Fibroblast of skin of left quadriceps (primary cell): ENCODE measurements at regions not wholly inside any gene's neighbourhood (a gene's known extent, or its start where the extent isn't known, plus 50 kb on each side); places are given as distances from the start of the nearest gene placed in this dataset.
"Not testable (repeated sequence)": the region's sequence is repeated elsewhere in the genome, so short reads cannot be mapped to it uniquely, and the experiment has no call there.

Source experiments
- DNase-seq, 2 experiments: peaks; one replicate each; pipeline ENCODE4 v3.0.0-alpha.2; 2013; ENCODE audit warnings: low read depth in 2 of 2

DNA sequence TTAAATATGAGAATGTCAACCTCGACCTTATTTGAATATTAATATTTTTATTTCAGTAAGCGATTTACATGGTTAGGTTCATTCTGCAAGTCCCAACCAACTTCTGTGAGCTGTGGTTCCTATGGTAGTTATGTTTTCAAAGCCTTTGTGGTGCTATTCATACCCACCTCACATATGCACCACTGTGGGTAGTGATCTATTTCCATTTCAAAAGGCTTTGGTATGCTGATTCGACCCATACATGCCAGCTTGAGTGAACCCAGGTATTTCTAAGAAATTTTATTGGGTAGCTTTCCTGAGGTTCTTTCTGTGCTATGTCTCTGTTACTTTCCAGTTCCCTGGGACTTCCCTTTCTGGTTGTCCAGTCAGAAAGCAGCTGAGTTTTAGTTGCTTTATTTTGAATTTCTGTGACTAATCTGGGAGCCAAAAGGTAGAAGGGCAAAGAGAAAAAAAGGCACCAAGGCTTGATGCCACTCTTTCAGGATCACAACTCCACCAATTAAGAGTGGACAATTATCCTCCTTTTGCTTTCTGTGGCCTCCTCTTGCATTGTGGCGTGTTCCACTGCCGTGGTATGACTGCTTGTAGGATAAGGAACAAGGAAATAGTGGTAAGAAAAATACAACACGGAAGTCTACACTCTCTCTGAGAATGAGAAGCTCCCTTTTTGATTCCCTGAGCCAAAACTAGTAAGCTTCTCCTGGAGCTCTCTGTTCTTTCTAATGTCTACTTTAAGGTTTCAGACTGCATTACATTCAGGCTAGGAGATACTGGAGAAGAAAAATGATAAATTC lies 729.1 kb downstream of the NOVA1 start:
- no peak for DNase-seq

- no peak for DNase-seq
Measured at GRCh38 chr14:25861406-25861805, 736.4 kb downstream of the NOVA1 start.

DNA sequence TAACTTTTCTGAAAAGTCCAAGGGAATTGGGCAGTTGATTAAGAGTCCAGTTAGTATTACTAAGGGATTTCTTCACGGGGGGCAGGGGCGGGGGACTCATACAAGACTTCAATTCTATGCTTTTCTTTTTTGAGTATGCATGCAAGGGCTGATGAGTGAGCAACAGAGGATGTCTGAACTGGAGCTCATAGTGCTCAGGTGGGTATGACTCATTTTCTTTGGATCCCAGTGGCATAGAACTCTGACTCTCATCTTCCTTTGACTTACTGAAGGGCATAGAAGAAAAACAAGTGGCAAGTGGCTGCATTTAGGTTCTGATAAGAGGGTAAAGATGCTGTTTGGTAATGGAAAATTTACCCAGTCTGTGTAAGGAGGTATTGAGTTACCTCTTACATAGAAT lies 749.2 kb downstream of the NOVA1 start:
- DNase-seq, result no peak

GRCh38 chr14:25846246-25846645 lies 751.6 kb downstream of the NOVA1 start:
- no peak for DNase-seq

DNA sequence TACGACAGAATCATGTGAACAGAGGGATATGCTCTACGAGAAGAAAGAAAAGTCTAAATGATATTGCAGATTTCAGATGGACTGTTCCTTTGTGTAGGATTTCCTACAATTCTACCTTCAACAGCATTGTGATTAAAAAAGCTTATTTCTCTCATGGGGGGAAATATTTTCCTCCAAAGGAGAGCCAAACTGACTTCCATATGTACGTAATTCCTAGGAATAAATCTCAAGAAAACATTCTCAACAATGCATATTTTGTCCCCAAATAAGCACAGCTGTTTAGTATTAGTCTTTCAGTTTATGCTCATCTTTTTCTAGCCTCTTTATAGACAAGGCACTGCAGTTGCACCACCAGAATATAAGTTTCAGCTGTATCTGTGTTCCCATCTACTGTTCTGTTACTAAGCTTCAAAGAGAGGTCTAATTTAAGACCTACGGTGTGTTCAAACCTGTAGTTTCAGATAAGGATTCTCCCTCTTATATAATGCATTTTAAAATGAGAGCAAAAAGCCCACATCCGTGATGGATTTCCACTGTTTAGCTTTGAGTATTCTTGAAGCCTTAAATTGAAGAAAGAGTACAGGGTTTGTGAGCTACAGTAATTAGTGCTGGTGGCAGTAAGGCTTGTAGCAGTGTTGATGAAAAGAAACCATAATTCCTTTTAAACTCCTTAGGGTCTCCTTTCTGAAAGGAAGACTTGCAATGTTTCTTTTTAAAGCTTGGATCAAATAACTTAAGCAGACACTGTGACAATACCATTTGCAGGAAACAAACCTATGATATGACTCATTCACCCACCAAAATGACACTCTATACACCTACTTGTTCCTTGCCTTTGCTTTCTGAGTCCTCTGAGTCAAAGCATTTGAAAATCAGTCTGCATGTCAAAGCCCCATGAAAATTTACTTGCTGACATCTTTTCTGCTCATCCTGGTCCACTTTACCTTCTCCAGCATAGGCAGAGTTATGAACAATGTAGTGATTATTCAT lies 754.1 kb downstream of the NOVA1 start:
- no peak for DNase-seq

DNA sequence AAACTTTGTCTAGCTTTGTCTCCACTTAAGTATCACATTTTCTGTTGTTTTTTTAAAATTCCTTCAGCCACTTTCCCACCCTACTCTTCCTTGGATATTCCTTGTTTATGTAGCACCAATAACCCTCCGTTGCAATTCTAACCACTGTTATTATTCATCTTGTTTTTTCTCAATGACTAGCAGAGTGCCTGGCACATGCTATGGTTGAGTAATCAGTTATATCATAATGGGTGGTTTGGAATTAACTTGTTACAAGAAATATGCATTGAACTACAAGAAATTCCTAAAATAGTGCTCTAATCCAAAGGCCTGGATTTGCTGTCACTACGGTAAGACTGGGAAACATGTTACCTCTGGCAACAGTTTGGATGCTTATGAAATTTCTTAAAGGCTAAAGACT lies 756.6 kb downstream of the NOVA1 start:
- no peak for DNase-seq

DNA sequence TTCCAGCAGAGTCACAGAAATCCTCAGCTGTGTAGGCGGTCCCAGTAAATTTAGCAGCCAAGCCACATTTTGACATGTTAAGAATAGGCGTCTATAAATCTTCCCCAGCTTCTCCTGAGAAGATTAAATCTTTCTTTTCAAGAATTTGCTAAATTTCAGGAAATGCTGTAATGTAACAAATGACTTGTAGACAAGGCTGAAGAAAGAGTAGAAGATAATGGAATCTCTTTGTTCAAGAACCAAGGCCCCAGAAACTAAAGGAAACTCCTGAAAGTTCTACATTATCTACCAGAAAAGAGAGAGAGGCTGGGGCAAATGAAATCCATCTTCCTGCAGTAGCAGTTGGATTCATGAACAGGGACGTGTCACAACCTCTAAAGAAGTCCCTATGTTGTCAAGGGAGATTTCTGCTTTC lies 760.3 kb downstream of the NOVA1 start:
- no peak for DNase-seq

DNA sequence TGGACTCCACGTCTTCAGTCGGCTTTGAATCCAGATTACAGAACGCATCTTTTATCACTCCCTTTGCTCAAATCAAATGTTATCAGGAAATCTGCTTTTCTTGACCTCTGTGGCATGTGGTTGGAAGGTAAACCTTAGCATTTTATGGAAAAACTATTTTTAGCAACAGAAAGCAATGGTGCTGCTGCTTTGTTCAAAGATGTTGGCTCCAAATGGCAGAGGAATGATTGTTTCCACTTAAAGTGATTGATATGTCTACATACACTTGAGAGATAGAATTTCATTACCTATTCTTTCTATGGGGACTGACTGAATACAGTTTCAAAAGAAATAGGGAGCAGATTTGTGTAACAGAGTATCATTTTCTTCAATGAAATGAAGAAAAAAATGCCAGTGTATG lies 761.2 kb downstream of the NOVA1 start:
- no peak for DNase-seq

DNA sequence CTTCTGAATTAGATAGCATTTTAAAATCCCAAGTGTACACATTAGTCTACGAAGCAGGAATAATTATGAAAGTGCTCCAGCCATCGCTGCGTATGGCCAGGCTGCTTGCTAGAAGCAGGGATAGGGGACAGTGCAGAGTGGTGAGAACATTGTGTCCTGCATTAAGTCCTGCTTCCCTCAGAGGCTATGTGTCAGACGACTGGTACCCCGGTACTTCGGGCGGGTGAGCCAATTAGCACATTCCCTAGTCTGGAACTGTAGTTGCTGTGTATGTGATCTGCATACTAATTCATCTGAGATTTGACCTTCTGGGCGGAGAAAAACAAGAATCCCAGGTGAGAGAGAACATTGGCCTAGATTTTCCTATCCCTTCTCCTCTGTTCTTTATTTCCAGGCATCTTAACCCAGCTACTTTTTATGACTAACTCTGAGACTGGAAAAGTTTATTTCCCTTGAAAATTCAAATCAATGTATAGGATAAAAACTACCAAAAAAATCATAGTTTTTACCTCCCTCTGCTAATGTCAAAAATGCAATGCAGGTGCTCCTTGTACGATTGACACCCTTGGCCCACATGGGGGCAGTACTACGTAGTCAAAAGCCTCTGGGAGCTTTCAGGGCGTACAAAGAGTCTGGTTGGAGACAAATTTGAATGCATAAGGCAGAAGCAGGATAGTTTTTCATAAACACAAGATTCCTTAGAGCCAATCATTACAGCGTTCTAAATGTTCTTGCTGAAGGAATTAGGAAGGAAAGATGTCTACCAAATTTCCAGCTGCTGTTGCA lies 764.3 kb downstream of the NOVA1 start:
- peak; percentile 20 to 21 for DNase-seq

DNA sequence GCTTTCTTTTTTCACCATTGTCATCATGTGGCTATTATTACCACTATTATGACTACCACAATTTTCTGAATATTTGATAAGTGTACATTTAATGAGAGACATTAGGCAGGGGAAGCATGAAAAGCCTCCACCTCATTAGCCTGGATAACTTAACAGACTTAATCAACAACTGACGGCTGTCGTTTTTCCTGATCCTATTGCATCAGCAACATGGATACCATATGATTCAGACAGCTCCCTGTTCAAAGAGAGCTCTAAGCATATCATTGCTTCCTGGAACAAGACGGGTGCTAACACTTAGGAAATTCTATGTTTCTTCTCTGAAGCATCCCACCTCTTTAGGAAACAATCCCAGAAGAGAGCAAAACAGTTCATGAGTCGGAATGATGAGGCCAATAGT lies 765.2 kb downstream of the NOVA1 start:
- peak; percentile 11 to 22 for DNase-seq

- no peak for DNase-seq
Measured at GRCh38 chr14:25828562-25828961, 769.3 kb downstream of the NOVA1 start.

DNA sequence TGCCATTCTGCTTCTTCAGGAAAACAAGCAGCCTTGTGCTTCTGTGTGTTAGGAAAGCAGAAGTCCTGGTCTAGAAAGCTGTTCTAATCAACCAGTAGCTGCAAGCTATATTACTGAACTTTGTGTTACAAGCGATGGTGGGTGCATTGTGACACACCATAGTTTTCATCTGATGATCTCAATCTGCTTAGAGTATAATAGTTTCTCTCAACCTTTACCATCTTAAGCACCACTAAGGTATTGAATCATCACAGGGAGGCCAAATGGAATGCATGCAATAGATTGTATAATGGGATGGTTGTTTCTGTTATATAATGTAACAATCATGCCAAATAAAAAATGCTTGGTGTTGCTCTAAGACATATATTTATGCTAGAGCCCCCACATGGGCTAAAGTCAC lies 771.7 kb downstream of the NOVA1 start:
- DNase-seq, result no peak

GRCh38 chr14:25820368-25820767 lies 770.4 kb upstream of the STXBP6 start:
- DNase-seq, result no peak

- not testable (repeated sequence) for DNase-seq
Measured at GRCh38 chr14:25814622-25815021, 764.7 kb upstream of the STXBP6 start.

DNA sequence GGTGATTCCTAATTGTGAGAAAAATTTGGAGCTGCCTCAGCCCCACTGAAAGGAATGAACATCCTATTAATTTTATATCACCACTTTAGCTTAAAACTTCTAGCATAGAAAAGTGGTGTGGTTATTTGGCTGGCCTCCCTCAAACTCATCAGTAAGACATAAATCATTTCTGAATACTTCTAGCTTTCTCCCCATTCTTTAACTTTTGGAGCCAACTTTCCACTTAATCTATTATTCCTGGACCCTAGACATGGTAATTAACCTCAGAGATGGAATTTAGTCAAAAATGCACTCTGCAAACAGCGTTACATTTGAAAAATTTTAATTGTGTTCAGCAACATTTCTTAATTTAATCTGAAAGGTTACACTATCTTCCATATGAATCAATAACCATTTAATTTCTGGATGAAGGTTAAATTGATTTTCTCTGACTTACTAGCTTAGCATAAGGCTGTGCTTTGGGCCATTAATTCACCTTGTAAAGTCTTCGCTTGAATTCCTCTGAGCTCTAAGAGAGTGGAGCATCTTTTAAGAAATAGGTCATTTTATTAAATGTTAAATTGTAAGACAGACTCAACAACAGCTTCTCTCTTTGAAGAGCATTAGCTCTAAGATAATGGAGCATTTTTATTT lies 753.6 kb upstream of the STXBP6 start:
- DNase-seq, result no peak

DNA sequence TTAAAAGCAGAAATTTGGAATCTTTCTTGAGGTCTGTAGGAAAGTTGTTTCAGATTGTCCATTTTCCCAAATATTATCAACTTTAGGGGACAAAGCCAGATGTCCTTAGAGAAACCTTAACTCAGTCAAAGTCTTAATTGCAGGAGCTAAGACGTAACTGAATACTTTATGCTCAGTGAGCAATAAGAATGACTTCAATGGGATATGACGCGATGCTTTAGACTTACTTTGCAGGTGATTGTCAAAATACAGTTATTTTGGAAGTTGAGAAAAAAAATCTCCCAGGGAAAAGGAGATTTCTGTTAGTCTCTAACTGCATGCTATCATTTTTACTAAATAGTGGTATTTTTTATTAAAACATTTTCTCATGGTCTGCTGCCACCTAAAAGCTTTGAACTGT lies 750.9 kb upstream of the STXBP6 start:
- DNase-seq, result no peak

DNA sequence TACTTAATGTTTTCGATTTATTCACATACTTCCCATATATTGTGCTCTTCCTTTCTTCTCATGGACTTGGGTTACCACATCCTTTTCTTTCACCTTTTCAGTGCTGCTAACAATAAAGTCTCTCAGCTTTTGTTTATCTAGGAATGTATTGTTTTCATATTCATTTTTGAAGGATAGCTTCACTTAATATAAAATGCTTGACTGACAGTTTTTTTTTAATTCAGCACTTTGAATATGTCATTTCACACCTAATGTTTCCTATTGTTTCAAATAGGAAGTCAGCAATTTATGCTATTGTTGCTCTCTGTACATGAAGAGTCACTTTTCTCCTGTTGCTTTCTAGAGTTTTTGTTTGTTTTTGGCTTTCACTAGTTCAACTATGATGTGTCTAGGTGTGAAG lies 738.3 kb upstream of the STXBP6 start:
- no peak for DNase-seq

- DNase-seq, result no peak
Measured at GRCh38 chr14:25765909-25766308, 716.0 kb upstream of the STXBP6 start.

GRCh38 chr14:25759920-25760655 lies 710.1 kb upstream of the STXBP6 start:
- no peak for DNase-seq

DNA sequence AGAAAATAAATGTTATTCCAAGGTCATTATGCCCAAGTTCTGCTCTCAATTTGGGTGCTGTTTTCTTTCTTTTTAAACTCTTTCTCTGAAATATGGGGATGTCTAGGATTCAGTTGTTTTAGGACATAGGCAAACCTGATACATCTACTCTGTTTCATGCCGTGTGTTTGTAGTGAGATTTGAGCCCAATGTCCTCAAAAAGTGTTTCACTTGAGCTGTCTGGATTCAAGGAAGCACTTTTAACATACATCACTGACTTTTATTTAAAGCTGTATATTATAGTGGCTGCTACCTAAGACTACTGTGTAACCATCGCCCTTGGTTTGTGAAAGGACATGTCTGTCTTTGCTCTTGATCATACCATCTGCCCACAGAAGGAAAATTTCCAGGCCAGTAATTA lies 709.3 kb upstream of the STXBP6 start:
- no peak for DNase-seq

GRCh38 chr14:25757364-25757763 lies 707.4 kb upstream of the STXBP6 start:
- no peak for DNase-seq
